Mesodermal cell (in vitro differentiated cells): ENCODE measurements at regions not wholly inside any gene's neighbourhood (a gene's known extent, or its start where the extent isn't known, plus 50 kb on each side); places are given as distances from the start of the nearest gene placed in this dataset.

Experiments used
- H3K27ac ChIP-seq: 2 replicates; pipeline ENCODE4 v1.7.0; 2013; ENCODE audit warnings: mild to moderate bottlenecking, low read depth, low read length, moderate library complexity; ENCODE audit not compliant: severe bottlenecking
- H3K36me3 ChIP-seq: 2 replicates; pipeline ENCODE4 v1.7.1; 2013; ENCODE audit warnings: mild to moderate bottlenecking, low read length, moderate library complexity; ENCODE audit not compliant: control insufficient read depth, insufficient read depth
- H3K4me1 ChIP-seq: one replicate; pipeline ENCODE4 v1.7.1; 2013; ENCODE audit warnings: mild to moderate bottlenecking, low read length; ENCODE audit not compliant: insufficient read depth, control insufficient read depth, poor library complexity, severe bottlenecking
- H3K4me3 ChIP-seq: 2 replicates; pipeline ENCODE4 v1.7.0; 2013; ENCODE audit warnings: low read length, control low read depth, mild to moderate bottlenecking; ENCODE audit not compliant: insufficient read depth, poor library complexity, severe bottlenecking; ENCODE audit errors: extremely low read depth
- H3K9me3 ChIP-seq: 2 replicates; pipeline ENCODE4 v1.7.1; 2013; ENCODE audit warnings: mild to moderate bottlenecking, low read length, moderate library complexity; ENCODE audit not compliant: control insufficient read depth
- WGBS, 2 experiments: methylation state at CpG; one replicate each; pipeline ENCODE4 v1.1.5; 2013; ENCODE audit warnings: missing lambda C conversion rate in 2 of 2; ENCODE audit not compliant: insufficient coverage in 2 of 2; 5-methylcytosine and 5-hydroxymethylcytosine counted together

DNA sequence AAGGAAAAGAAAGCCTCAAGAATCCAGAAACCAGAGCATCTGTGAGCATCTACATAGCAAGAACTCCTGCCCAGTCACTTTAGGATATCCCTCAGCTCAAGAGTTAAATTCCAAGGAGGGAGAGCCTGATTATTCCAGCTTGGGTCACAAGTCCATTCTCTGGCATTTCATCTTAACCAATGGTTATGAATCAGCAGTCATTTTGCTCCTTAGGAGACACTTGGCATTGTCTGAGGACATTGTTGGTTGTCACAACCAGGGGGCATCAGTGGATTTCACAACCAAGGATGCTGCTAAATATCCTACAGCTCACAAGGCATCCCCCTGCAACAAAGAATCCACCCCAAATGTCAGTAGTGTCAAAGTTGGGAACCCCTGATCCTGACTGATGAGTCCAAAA, 51.0 kb upstream of the LMCD1 start:
- no peak overlapping the region for H3K27ac ChIP-seq

DNA sequence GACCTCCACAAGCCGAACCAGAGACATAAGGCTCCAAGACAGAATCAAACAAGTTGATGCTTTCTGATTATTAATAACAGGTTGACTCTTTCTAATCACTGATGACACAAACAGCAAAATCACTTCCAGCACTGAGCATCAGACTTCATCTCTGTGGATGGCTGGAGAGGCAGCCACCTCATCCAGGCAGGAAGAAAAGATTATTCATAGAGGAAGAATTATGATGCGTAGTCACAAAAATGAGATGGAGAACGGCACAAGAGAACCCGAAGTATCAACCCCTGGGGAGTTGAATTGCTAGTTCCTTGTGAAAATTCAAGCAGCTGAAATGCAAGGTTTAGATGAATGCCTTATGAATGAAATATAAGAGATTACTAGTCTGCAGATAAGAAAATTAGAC, 49.9 kb upstream of the LMCD1 start:
- Histone ChIP-seq H3K4me1 (no peaks in the 10 kb centered on the region), H3K27ac (no peak overlapping the region), H3K4me3 (no peak overlapping the region), H3K36me3 (no peaks in the 10 kb centered on the region), H3K9me3 (no peaks in the 10 kb centered on the region)
- 88 to 92% methylated on average over 3 to 4 of the region's 4 CpGs for WGBS, 2 experiments

More for the DNA sequence above, 51.0 kb upstream of the LMCD1 start:
- no peaks in the 10 kb centered on the region for H3K9me3 ChIP-seq
- peaks cover under 1% of the 10 kb centered on the region for H3K4me1 ChIP-seq
- no peak overlapping the region for H3K4me3 ChIP-seq
- H3K36me3 ChIP-seq: no peaks in the 10 kb centered on the region
